ENCODE measurements at regions not wholly inside any gene's neighbourhood (a gene's known extent, or its start where the extent isn't known, plus 50 kb on each side); places are given as distances from the start of the nearest gene placed in this dataset.

GRCh38 chr18:42533616-42534015, 578.6 kb downstream of the PIK3C3 start:
- TF ChIP-seq EZH2 (IDR thresholded peaks at IDR 0.05; ENCODE audit: insufficient read depth, poor library complexity, severe bottlenecking) (no peak), EZH2phosphoT487 (IDR thresholded peaks at IDR 0.05; ENCODE audit: insufficient read depth, low read depth) (no peak)
